ENCODE measurements at regions not wholly inside any gene's neighbourhood (a gene's known extent, or its start where the extent isn't known, plus 50 kb on each side); places are given as distances from the start of the nearest gene placed in this dataset.

GRCh38 chr3:28816017-28816416 lies 464.9 kb upstream of the RBMS3 start:
- no peak for DNase-seq (ENCODE audit: low spot score)

- DNase-seq (ENCODE audit: low spot score) = no peak
Measured at GRCh38 chr3:28824316-28824715, 456.6 kb upstream of the RBMS3 start.

DNA sequence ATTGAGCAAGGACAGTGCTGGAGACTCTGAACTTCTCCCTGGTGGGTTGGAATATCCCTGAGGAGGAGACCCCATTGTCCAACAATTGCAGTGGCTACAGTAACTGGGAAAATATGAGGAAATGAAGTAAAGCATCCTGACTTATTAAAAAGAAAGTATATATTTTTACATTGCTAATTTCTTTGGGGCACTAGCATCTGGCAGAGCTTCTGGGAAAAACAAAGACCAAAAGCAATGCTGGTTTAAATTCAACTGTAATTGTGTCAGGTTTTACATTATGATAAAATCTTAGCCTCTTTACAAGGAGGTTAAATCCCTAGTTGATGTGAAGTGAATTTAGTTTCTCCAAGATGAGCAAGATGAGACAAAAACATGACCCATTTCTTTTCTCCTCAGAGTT lies 454.0 kb upstream of the RBMS3 start:
- no peak for DNase-seq (ENCODE audit: low spot score)

DNA sequence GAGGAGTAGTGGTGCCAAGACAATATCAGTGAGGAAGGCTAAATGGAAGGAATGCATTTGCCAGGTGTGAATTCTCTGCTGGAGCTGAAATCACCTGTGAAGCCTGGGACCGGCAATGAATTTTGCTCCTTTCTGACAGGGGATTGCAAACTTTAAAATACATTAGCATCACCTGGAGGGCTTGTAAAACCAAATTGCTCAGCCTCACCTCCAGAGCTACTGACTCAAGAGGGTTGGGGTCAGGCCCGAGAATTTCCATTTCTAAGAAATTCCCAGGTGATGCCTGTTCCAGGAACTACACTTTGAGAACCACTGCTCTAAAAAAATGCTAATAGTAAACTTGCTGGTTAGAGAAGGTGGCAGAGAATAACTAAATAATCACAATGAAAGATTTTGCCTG lies 445.6 kb upstream of the RBMS3 start:
- DNase-seq (ENCODE audit: low spot score) = no peak

- no peak for DNase-seq (ENCODE audit: low spot score)
Measured at GRCh38 chr3:28835751-28836150, 445.1 kb upstream of the RBMS3 start.

GRCh38 chr3:28836199-28836598 lies 444.7 kb upstream of the RBMS3 start:
- DNase-seq (ENCODE audit: low spot score) = no peak

GRCh38 chr3:28840976-28841376 lies 439.9 kb upstream of the RBMS3 start:
- no peak for DNase-seq (ENCODE audit: low spot score)

DNA sequence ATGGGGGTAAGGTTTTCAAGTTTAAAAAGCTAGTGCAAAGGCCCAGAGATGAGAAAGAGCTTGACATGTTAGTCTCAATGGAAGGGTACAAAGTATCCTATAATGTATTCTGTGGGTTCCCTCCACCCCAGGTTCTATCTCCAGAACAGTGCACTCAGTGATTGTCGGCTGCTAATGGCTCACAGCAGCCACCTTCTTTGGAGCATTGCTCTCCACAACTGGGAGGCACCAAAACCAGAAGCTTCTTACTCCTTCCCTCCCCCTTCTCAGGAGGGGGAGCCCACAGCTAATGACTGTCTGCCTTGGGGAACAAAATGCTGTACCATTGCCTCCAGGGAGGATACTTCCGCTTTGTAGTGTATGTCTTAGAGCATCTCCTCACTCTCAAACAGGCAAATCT lies 439.4 kb upstream of the RBMS3 start:
- no peak for DNase-seq (ENCODE audit: low spot score)

DNA sequence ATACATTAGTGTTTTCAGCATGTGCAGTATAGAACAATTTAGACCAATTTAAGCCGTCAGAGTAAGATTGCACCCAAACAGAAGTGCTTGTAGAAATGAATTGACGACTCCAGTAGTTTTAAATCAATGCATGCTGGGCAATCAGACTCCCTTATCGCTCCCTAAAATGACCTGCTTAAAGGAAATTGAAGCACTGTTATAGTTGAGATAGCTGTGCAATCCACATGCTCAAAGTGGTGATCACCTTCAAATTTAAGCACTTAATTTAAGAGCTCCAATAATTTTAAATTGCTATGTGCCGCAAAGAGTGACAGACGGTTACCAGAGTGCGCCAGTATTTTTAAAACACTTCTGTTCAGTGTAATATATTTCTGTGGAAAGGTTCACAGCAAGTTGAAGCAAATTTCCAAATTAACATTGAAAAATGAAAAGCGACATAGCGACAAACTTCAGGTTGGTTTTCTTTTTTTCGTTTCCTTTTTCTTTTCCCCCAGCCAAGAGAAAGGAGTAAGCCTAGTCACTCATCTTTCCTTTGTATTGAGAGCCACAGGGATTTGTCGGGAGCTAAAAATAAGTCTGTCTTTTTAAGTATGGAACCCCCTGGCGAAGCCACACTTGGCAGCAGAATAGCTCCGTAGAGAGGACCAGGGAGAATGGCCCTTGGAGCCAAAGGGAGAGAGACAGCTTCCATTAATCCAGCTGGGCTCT lies 436.4 kb upstream of the RBMS3 start:
- no peak for DNase-seq (ENCODE audit: low spot score)

GRCh38 chr3:28845006-28845324 lies 435.9 kb upstream of the RBMS3 start:
- DNase-seq (ENCODE audit: low spot score) = no peak

DNA sequence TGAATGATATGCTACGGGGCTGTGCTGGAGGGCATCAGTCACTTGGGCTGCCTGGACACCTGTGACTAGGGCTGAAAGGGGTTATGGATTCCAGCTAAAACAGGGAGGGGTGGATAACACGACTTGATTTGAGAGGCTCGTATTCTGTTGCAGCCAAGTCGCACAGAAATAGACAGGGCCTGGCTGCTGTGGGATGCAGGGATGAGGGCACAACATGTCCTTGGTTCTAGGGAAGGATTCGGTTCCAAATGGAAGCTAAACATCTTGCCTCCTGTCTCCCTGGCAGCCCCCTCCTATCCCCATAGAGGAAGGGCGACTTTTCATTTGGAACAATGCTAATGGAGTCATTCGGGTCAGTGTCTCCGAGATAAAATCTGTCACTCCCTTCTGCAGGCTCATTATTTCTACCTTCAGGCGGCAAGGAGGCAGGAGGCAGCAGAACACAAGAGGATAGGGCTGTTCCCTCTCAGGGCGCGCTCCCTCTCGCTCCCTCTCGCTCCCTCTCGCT lies 433.8 kb upstream of the RBMS3 start:
- no peak for DNase-seq (ENCODE audit: low spot score)

GRCh38 chr3:28847736-28848135 lies 433.1 kb upstream of the RBMS3 start:
- no peak for DNase-seq (ENCODE audit: low spot score)

GRCh38 chr3:28850186-28850585 lies 430.7 kb upstream of the RBMS3 start:
- DNase-seq (ENCODE audit: low spot score) = no peak

GRCh38 chr3:28853830-28854229 lies 427.0 kb upstream of the RBMS3 start:
- no peak for DNase-seq (ENCODE audit: low spot score)

GRCh38 chr3:28856796-28857195 lies 424.1 kb upstream of the RBMS3 start:
- DNase-seq (ENCODE audit: low spot score) = no peak

DNA sequence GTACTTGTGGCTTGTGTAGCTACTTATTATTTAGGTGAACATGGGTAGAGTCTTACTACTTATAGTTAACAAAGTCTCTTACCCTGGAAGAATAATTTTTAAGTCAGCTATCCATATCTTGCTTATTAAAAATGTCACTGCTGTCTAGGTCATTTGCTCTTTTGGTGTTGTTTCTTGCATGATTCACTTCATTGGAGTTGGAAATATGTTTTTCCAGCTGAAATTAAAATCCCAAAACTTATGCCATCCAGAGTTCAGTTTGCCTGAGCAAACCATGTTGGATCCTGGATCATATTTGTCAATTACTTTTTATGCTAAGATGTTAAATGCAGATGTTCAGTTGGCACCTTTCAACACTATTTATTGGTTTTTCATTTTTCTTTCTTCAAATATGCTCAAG lies 421.0 kb upstream of the RBMS3 start:
- no peak for DNase-seq (ENCODE audit: low spot score)

DNA sequence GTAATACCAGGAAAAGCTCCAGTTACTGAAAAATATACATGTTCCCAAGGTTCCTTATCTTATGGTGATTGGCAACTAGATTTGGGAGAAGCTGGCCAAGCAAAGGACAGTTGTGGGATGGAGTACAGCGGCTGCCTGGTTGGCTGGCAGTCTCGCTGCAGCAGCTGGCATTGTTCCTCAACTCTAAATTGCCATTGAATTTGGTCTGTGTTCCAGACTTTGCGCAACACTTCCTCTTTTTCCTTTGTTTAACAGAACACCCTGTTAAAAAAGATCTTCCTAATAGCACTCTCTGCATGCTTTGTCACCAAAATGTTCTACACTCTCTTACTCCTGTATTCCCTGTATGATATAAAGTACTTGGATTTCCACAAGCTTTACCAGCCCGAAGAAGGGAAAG lies 420.6 kb upstream of the RBMS3 start:
- no peak for DNase-seq (ENCODE audit: low spot score)

DNA sequence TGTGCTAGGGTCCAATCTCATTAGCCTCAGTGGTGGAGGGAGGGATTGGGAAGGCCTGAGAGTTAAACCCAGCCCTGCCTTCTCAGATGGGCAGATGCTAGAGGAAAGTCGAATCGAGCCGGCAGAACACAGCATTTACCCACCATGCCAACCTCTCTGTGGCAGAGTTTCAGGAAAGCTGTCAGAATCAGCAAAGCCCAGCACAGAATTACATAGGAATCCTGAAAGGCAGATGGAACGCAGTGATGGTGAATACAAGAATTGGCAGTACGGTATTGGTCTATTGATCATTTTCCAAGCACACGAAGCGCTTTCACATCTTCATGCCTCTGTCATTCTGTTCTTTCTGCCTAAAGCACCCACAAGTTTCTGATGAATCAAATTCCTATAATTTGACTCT lies 417.7 kb upstream of the RBMS3 start:
- DNase-seq (ENCODE audit: low spot score) = no peak

- no peak for DNase-seq (ENCODE audit: low spot score)
Measured at GRCh38 chr3:28867836-28868235, 413.0 kb upstream of the RBMS3 start.

- no peak for DNase-seq (ENCODE audit: low spot score)
Measured at GRCh38 chr3:28868897-28869296, 412.0 kb upstream of the RBMS3 start.

GRCh38 chr3:28877912-28878311 lies 403.0 kb upstream of the RBMS3 start:
- DNase-seq (ENCODE audit: low spot score) = no peak

DNA sequence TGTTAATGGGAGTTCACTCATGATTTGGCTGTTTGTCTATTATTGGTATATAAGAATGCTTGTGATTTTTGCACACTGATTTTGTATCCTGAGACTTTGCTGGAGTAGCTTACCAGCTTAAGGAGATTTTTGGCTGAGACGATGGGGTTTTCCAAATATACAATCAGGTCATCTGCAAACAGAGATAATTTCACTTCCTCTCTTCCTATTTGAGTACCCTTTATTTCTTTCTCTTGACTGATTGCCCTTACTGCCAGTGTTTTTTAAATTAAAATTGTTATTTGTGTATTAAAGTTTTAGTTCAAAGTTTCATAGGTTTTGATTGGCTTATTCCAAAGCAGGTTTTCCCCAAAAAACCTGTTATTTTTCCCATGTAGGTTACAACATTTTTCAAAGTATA lies 390.5 kb upstream of the RBMS3 start:
- DNase-seq (ENCODE audit: low spot score) = no peak

GRCh38 chr3:28891485-28891884 lies 389.4 kb upstream of the RBMS3 start:
- DNase-seq (ENCODE audit: low spot score) = no peak

- DNase-seq (ENCODE audit: low spot score) = no peak
Measured at GRCh38 chr3:28900301-28900700, 380.6 kb upstream of the RBMS3 start.

- DNase-seq (ENCODE audit: low spot score) = no peak
Measured at GRCh38 chr3:28901018-28901417, 379.9 kb upstream of the RBMS3 start.
